ACHN (cell line): ENCODE measurements at regions not wholly inside any gene's neighbourhood (a gene's known extent, or its start where the extent isn't known, plus 50 kb on each side); places are given as distances from the start of the nearest gene placed in this dataset.

Source experiments
- DNase-seq: peaks from one replicate; pipeline ENCODE4 v3.0.0-alpha.2; 2015
- in situ Hi-C: cut with HindIII; loops from 2 replicates; pipeline ENCODE4 v1.10.0; 2017; ENCODE audit warnings: low sequenced_read_pairs, low pct_ligation_motif_present, low pct_unique_long_range_greater_than_20kb

GRCh38 chr12:63301311-63301710 is 150.3 kb upstream of the AVPR1A start:
- peak; percentile 14 for DNase-seq
- in situ Hi-C loops: no loop called here

DNA sequence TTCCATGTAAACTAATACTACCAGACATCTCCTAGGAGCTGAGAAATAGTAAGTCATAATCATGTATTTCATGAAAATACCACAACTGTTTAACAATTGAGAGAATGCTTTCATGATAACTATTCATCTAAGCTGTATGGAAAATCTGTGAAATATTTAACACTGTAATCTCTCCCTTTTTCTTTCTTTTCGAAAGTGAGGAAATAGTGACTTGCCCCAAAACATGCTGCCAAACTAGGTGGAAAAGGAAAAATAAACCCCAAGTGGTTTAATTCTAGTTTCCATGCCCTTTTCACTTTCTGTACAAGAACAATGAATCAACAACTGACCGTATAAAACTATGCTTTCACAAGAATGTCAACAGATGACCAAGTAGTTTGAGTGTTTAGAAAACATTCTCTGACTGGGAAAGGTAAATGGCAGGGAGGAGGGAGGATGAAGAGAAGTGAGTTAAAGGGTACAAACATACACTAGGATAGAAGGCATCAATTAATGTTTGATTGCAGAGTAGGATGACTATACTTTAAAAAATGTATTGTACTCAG is 147.5 kb upstream of the AVPR1A start:
- DNase-seq: no peak
- in situ Hi-C loops: no loop called here

DNA sequence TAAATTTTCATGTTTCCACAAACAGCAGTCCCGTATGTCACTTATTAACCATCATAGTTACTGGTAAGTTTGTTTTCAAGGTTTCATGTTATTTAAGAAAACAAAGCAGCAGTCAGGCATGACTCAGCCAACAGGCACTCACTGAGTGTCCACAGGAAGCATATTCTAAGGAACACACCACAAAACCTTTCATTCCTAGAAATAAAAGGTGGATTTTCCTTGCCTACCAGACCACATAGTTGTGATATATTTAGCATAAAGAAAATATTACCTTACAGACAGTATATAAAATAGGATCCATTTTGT is 143.3 kb upstream of the AVPR1A start:
- in situ Hi-C loops: no loop called here
- DNase-seq: peak; percentile 97

GRCh38 chr12:63292471-63293221 is 141.6 kb upstream of the AVPR1A start:
- DNase-seq: no peak
- in situ Hi-C loops: no loop called here

DNA sequence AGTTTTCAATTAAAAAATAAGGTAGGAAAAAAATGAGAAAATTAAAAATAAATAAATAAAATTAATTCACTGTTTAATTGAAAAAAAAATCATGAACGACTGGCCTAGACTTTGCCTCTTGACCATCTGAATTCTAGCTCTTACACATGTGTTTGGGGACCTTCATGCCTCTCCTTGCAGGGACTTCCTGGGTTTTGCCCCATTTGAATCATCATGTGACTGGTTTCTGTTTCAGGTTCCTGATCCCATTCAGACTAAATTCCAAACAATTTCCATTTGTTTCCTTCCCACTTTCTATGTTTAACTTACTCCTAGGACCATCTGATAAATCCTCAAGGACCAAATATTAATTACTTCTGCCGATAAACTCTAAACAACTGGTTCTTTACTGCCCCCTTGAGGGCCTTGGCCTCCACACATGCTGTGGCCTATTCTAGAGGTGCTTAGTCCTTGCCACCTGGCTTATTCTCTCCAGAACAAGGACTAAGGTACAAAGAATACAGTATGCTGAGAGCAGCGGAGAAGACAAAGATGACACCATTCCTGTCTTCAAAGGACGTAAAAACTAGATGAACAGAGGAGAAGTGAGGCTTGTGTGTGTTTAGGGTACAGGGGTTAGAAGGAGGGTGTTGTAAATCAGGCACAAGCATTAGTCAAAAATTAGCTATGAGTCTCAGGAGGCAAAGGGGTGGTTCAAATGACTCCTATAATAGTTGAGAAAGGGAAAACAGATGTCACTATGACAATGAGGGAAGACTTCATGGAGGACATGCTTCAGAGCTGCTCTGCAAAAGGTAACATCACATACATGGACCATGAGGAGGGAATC is 125.8 kb upstream of the AVPR1A start:
- peak; percentile 74 for DNase-seq
- in situ Hi-C loops: no loop called here

DNA sequence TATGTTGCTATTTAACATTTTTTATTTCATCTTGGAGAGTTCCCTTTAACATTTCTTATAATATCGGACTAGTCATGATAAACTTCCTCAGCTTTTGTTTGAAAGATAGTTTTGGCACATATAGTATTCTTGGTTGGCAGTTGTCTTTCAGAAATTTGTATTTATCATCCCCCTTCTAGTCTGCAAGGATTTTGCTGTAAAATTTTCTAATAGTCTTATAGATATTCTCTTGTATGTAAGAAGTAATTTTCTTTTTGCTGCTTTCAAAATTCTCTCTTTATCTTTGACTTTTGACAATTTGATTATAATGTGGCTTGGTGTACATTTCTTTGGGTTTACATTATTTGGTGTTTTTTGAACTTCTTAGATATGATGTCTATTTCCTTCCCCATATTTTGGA is 116.0 kb upstream of the AVPR1A start:
- in situ Hi-C loops: no loop called here
- DNase-seq: no peak

- in situ Hi-C loops: no loop called here
- no peak for DNase-seq
Measured at GRCh38 chr12:63264629-63265028, 113.6 kb upstream of the AVPR1A start.

GRCh38 chr12:63250486-63250885 is 99.5 kb upstream of the AVPR1A start:
- in situ Hi-C loops: no loop called here
- DNase-seq: no peak

GRCh38 chr12:63238892-63239291 is 87.9 kb upstream of the AVPR1A start:
- in situ Hi-C loops: no loop called here

GRCh38 chr12:63232896-63233295 is 81.9 kb upstream of the AVPR1A start:
- in situ Hi-C loops: no loop called here
- no peak for DNase-seq

More at GRCh38 chr12:63238892-63239291, 87.9 kb upstream of the AVPR1A start:
- DNase-seq: peak; percentile 52

DNA sequence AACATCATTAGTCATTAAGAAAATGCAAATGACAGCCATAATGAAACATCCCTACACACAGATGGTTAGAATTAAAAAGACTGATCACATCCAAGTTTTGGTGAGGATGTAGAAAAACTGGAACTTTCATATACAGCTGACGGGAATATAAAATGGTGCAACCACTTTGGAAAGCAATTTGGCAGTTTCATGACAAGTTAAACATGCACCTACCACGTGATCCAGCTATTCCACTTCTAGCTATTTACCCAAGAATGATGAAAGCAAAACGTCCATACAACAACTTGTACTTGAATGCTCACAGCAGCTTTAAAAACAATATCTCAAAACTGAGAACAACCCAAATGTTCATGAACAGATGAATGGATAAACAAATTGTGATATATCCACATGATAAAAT is 77.9 kb upstream of the AVPR1A start:
- no peak for DNase-seq
- in situ Hi-C loops: no loop called here

GRCh38 chr12:63226792-63227463 is 75.9 kb upstream of the AVPR1A start:
- no peak for DNase-seq
- in situ Hi-C loops: no loop called here

- no peak for DNase-seq
- in situ Hi-C loops: no loop called here
Measured at GRCh38 chr12:63224396-63224795, 73.4 kb upstream of the AVPR1A start.

- in situ Hi-C loops: no loop called here
- no peak for DNase-seq
Measured at GRCh38 chr12:63223128-63223527, 72.1 kb upstream of the AVPR1A start.

DNA sequence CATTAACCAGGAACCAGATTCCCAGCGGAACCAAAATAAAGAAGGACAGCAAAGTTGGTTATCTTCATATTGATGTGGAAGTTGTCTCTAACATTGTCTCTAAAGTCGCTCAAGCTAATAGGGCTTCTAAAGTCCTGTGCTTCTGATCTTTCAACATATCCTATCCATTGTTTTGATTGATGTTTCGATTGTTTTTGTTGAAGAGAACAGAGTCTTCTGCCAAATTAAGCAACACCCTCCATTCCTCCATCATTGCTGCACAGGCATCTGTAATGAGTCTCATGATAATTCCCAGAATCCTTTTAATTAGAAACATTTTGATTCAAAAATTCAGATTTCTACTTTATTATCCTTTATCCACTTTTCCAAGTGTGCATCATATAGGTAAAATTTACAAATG is 71.6 kb upstream of the AVPR1A start:
- in situ Hi-C loops: no loop called here
- no peak for DNase-seq

- in situ Hi-C loops: no loop called here
- DNase-seq: no peak
Measured at GRCh38 chr12:63220921-63221320, 69.9 kb upstream of the AVPR1A start.

GRCh38 chr12:63212316-63212715 is 61.3 kb upstream of the AVPR1A start:
- in situ Hi-C loops: no loop called here
- DNase-seq: no peak

- in situ Hi-C loops: no loop called here
- DNase-seq: no peak
Measured at GRCh38 chr12:63208956-63209355, 58.0 kb upstream of the AVPR1A start.

DNA sequence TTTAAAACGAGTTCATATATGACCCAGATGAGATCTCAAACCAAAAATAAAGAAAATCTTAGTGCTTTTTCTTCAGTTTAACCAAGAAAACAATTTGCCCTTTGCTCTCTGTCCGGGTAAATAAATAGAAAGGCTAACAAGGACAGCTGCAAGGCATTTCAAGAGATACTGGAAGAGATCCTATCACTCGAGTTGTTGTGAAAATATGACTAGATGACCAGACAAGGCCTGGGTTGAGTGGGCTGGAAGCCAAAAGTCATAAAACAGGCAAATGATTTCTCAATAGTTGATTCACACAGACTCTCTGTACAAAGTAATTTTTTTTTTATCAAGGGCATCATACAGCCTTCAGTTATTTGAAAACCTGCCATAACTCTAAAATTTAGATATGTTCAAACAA is 55.9 kb upstream of the AVPR1A start:
- no peak for DNase-seq
- in situ Hi-C loops: no loop called here
